H54 (cell line): ENCODE measurements at regions not wholly inside any gene's neighbourhood (a gene's known extent, or its start where the extent isn't known, plus 50 kb on each side); places are given as distances from the start of the nearest gene placed in this dataset.

Source experiments
- DNase-seq: peaks from one replicate; pipeline ENCODE4 v3.0.0; 2011; ENCODE audit warnings: low spot score, mixed read lengths; ENCODE audit not compliant: insufficient read length
- FAIRE-seq: peaks from 3 replicates; lab custom pipeline; 2011; peaks lifted over from hg19 to GRCh38; lab: Jason Lieb, UNC
- POLR2A ChIP-seq: IDR thresholded peaks from 2 replicates; pipeline ENCODE4 v1.6.1; 2011; ENCODE audit warnings: low read depth, mild to moderate bottlenecking, low read length

DNA sequence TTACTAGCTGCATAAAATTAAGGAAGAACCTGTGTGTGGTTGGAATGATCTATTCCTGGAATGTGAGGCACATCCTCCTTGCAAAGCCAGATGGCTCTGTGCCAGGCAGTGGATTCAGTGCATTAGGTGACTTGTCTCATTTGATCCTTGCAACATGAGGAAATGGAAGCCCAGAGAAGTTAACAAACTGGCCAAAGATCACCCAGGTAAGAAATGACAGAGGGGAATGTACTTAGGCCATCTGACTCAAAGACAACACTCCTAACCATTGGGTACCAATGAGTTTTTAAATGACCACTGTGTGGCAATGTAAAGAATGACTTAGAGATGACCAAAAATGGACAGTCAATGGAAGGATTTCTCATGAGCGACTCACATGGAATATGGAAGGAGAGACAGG is 114.2 kb upstream of the RXFP2 start:
- no peak for FAIRE-seq
- TF ChIP-seq POLR2A = no peak
- DNase-seq = no peak

- FAIRE-seq (peak; percentile 65), DNase-seq (no peak)
- no peak for TF ChIP-seq POLR2A
These were observed 112.1 kb upstream of the RXFP2 start for GRCh38 chr13:31627097-31627845.

DNA sequence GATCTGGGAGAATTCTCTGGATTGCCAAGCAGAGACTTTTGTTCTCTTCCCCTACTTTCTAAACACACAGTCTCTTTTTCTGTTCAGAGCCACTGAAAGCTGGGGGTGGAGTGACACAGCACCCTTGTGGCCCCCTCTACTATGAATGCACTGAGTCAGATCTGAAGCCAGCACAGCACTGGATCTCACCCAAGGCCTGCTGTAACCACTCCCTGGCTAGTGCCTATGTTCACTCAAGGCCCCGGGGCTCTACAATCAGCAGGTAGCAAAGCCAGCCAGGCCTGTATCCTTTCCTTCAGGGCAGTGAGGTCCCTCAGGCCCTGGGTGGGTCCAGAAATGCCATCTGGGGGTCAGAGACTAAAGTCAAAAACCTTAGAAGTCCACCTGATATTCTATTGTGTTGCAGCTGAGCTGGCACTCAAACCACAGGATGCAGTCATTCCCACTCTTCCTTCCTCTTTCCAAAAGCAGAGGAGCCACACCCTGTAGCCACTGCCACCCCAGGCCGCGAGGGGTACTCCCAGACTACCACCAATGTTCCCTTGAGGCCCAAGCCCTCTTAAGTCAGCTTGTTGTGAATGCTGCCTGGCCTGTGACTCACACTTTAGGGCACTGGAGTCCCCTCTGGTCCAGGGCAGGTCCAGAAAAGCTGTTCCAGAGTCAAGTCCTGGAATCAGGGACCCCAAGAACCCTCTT is 110.1 kb upstream of the RXFP2 start:
- TF ChIP-seq POLR2A = no peak
- FAIRE-seq (no peak), DNase-seq (no peak)

DNA sequence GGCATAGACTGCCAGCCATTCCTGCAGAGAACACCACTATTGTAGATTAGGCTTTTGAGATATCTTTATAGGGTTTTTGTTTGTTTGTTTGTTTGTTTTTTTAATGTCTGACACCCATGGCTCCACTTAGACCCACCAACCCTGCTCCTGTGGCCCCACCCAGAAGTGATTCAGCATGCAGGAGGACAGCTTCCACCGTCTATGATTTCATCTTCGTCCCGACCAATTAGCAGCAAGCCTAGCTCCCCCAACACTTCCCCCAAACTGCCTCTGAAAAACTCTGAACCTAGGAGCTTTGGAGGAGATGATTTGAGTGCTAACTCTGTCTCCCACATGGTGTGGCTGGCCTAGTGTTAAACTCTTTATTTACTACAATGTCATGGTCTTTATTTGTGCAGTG is 108.3 kb upstream of the RXFP2 start:
- DNase-seq (no peak), FAIRE-seq (no peak)

DNA sequence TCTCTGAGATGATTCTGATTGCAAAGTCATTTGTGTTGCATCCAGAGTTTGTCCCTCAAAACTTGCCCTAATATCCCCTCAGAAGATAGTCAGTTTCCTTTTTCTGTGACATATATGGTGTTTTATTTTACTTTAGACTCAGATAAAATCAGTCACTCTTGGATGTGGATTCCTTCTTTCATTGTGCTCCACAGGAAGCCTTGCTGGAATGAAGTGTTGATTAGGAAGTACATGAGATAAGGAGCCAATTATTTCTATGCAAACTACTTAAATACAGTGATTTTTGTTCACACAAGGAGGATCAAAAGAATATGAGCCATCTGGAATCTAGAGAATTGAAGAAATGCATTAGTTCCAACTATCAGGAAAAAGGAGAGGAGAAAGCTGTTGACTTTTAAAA is 107.6 kb upstream of the RXFP2 start:
- no peak for TF ChIP-seq POLR2A
- DNase-seq = no peak
- no peak for FAIRE-seq

More for the DNA sequence above, 108.3 kb upstream of the RXFP2 start:
- no peak for TF ChIP-seq POLR2A

- FAIRE-seq (no peak), DNase-seq (peak; percentile 19)
- TF ChIP-seq POLR2A = no peak
These were observed 100.7 kb upstream of the RXFP2 start for GRCh38 chr13:31638577-31638976.

- DNase-seq (no peak), FAIRE-seq (no peak)
- TF ChIP-seq POLR2A = no peak
These were observed 99.7 kb upstream of the RXFP2 start for GRCh38 chr13:31639443-31640163.

- no peak for FAIRE-seq
These were observed 89.6 kb upstream of the RXFP2 start for GRCh38 chr13:31649766-31650165.

DNA sequence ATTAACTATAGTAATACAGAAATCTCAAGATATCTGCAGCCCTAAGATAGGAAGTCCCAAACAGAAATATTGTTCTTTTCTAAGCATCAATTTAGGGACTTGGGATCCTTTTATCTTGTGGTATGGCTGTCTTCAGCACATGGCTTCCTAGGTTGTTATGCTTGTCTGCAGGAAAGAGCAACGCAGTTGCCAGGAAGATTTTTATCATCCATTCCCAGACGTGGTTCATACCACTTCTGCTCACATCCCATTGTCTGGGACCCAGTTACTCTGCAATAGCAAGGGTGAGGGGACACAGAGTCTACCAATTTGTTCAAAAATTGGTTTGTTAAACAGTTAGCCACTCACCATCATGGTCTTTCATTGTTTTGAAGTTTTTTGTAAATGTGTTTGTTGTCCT is 85.6 kb upstream of the RXFP2 start:
- no peak for TF ChIP-seq POLR2A
- FAIRE-seq (no peak), DNase-seq (no peak)

More at GRCh38 chr13:31649766-31650165, 89.6 kb upstream of the RXFP2 start:
- no peak for TF ChIP-seq POLR2A
- DNase-seq = no peak

- DNase-seq (no peak), FAIRE-seq (no peak)
- no peak for TF ChIP-seq POLR2A
These were observed 75.3 kb upstream of the RXFP2 start for GRCh38 chr13:31663880-31664585.

GRCh38 chr13:31670831-31671617 is 68.3 kb upstream of the RXFP2 start:
- DNase-seq (no peak), FAIRE-seq (no peak)
- TF ChIP-seq POLR2A = no peak

DNA sequence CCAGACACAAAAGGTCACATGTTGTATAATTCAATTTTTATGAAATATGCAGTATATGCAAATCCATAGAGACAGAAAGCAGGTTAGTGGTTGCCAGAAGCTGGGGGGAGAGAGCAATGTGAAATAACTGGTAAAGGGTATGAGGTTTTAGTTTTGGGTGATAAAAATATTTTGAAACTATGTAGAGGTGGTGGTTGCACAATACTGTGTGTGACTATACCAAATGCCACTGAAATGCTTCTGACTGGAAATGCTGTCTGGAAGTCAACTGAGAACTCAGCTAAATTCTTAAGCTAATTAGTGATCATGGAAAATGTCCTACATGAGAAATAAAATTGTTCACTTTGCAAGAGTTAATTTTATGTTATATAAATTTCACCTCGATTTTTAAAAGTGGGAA is 65.3 kb upstream of the RXFP2 start:
- FAIRE-seq (no peak), DNase-seq (no peak)
- no peak for TF ChIP-seq POLR2A

GRCh38 chr13:31675440-31675953 is 63.8 kb upstream of the RXFP2 start:
- DNase-seq = no peak
- no peak for FAIRE-seq
- TF ChIP-seq POLR2A = no peak

GRCh38 chr13:31681133-31681532 is 58.2 kb upstream of the RXFP2 start:
- no peak for TF ChIP-seq POLR2A
- FAIRE-seq = no peak
- DNase-seq = no peak
